Endothelial cell of umbilical vein (primary cell): ENCODE measurements at regions not wholly inside any gene's neighbourhood (a gene's known extent, or its start where the extent isn't known, plus 50 kb on each side); places are given as distances from the start of the nearest gene placed in this dataset.

Source experiments
- BruUV-seq: library from RNA; stranded (reverse); fragments of 400-500 nt; replicated peaks from 2 replicates; lab custom pipeline; 2021; lab: Mats Ljungman, UMichigan
- CTCF ChIA-PET: fragments of 300-600, 350-600 bp; sonication (Branson Sonifier 250); formaldehyde crosslinking; loops from one replicate; lab custom pipeline; 2021; ENCODE audit warnings: antibody characterized with exemption, inconsistent platforms; lab: Charles Lee
- POLR2A ChIA-PET: fragments of 300-600, 350-600 bp; sonication (Branson Sonifier 250); formaldehyde crosslinking; loops from one replicate; lab custom pipeline; 2021; ENCODE audit warnings: antibody characterized with exemption, inconsistent platforms; lab: Charles Lee
- DNase-seq: peaks from one replicate; pipeline ENCODE4 v3.0.0-alpha.2; 2011; ENCODE audit warnings: low read depth, low spot score
- FAIRE-seq: peaks from 2 replicates; lab custom pipeline; 2011; peaks lifted over from hg19 to GRCh38; lab: Jason Lieb, UNC
- H2AFZ ChIP-seq: 2 replicates; pipeline ENCODE4 v1.6.0; 2012; ENCODE audit warnings: low read depth, low read length, control low read depth, inconsistent platforms
- H3K27ac ChIP-seq: 2 replicates; pipeline ENCODE4 v1.5.1; 2011; ENCODE audit warnings: low read depth, mild to moderate bottlenecking, control low read depth, low read length, moderate library complexity; ENCODE audit not compliant: insufficient read depth
- H3K27me3 ChIP-seq, 2 experiments: 2 replicates each; pipeline versions ENCODE4 v1.6.0 to v1.6.1; 2011; ENCODE audit warnings: low read length in 2 of 2, mixed read lengths in 1 of 2; ENCODE audit not compliant: control insufficient read depth in 2 of 2, insufficient read depth in 2 of 2
- H3K36me3 ChIP-seq, 2 experiments: 2 replicates in 1 of 2; 3 replicates in 1 of 2; pipeline ENCODE4 v1.5.1; 2011; ENCODE audit warnings: low read length in 2 of 2, mild to moderate bottlenecking in 1 of 2, moderate library complexity in 1 of 2; ENCODE audit not compliant: control insufficient read depth in 2 of 2, insufficient read depth in 2 of 2; ENCODE audit errors: extremely low read depth in 1 of 2
- H3K4me1 ChIP-seq: 3 replicates; pipeline ENCODE4 v1.5.1; 2011; ENCODE audit warnings: mild to moderate bottlenecking, low read length; ENCODE audit not compliant: control insufficient read depth, insufficient read depth; ENCODE audit errors: extremely low read depth
- H3K4me2 ChIP-seq: 2 replicates; pipeline ENCODE4 v1.6.1; 2011; ENCODE audit warnings: low read length, control low read depth, mixed read lengths; ENCODE audit not compliant: insufficient read depth
- H3K4me3 ChIP-seq, 3 experiments: fragments of 200-600 bp in 1 of 3; sonication (generic), shearing (Covaris generic) in 1 of 3; replicated peaks in 1 of 3; 2 replicates each; pipeline ENCODE4 v1.5.1; 2011 to 2016; ENCODE audit warnings: control low read depth in 3 of 3, low read length in 3 of 3, mild to moderate bottlenecking in 2 of 3, inconsistent platforms in 1 of 3, low read depth in 1 of 3, moderate library complexity in 1 of 3; ENCODE audit not compliant: insufficient read depth in 1 of 3
- H3K79me2 ChIP-seq: 2 replicates; pipeline ENCODE4 v1.6.0; 2012; ENCODE audit warnings: low read length, inconsistent platforms; ENCODE audit not compliant: control insufficient read depth, insufficient read depth
- H3K9ac ChIP-seq: replicated peaks from 2 replicates; pipeline ENCODE3; 2011; ENCODE audit warnings: low read length, control low read depth; ENCODE audit not compliant: insufficient read depth; ENCODE audit errors: extremely low read depth
- H3K9me1 ChIP-seq: replicated peaks from 3 replicates; pipeline ENCODE4 v1.6.0; 2011; ENCODE audit warnings: mild to moderate bottlenecking, low read length; ENCODE audit not compliant: control insufficient read depth, insufficient read depth; ENCODE audit errors: extremely low read depth
- H3K9me3 ChIP-seq: replicated peaks from 2 replicates; pipeline ENCODE4 v1.5.1; 2012; ENCODE audit warnings: low read length, inconsistent platforms; ENCODE audit not compliant: control insufficient read depth, insufficient read depth
- H4K20me1 ChIP-seq: replicated peaks from 2 replicates; pipeline ENCODE3; 2011; ENCODE audit warnings: mild to moderate bottlenecking, low read length; ENCODE audit not compliant: control insufficient read depth, insufficient read depth; ENCODE audit errors: extremely low read depth
- CTCF ChIP-seq, 2 donors: IDR thresholded peaks; 1 replicate in 1 of 2; 2 replicates in 1 of 2; pipeline ENCODE4 v1.5.1; 2011; ENCODE audit warnings: low read length in 2 of 2, mild to moderate bottlenecking in 2 of 2, moderate library complexity in 2 of 2, control low read depth in 1 of 2, inconsistent platforms in 1 of 2, low read depth in 1 of 2; ENCODE audit not compliant: insufficient read depth in 1 of 2; ENCODE audit errors: extremely low read depth in 1 of 2
- EZH2 ChIP-seq: IDR thresholded peaks from 2 replicates; pipeline ENCODE4 v1.6.1; 2012; ENCODE audit warnings: borderline replicate concordance, low read depth, mild to moderate bottlenecking, moderate library complexity, low read length, inconsistent platforms; ENCODE audit not compliant: severe bottlenecking
- FOS ChIP-seq: IDR thresholded peaks from 2 replicates; pipeline ENCODE4 v1.6.1; 2011; ENCODE audit warnings: mild to moderate bottlenecking, low read length, moderate library complexity, borderline replicate concordance; ENCODE audit not compliant: insufficient read depth
- GATA2 ChIP-seq: IDR thresholded peaks from 2 replicates; pipeline ENCODE4 v1.7.0; 2011; ENCODE audit warnings: low read depth, mild to moderate bottlenecking, moderate library complexity, mixed read lengths, low read length; ENCODE audit not compliant: insufficient read length, insufficient read depth
- JUN ChIP-seq: IDR thresholded peaks from 2 replicates; pipeline ENCODE4 v1.6.1; 2011; ENCODE audit warnings: borderline replicate concordance, low read depth; ENCODE audit not compliant: insufficient read length, insufficient read depth
- MYC ChIP-seq: IDR thresholded peaks from one replicate; pipeline ENCODE4 v1.6.1; 2011; ENCODE audit warnings: mild to moderate bottlenecking, low read depth, low read length
- POLR2A ChIP-seq: IDR thresholded peaks from 2 replicates; pipeline ENCODE4 v1.6.1; 2012; ENCODE audit warnings: low read depth, mild to moderate bottlenecking, control low read depth, low read length
- POLR2AphosphoS5 ChIP-seq: IDR thresholded peaks from 2 replicates; pipeline ENCODE4 v1.6.1; 2012; ENCODE audit warnings: low read depth, mild to moderate bottlenecking, control low read depth, low read length, moderate library complexity; ENCODE audit not compliant: insufficient read depth
- dilution Hi-C: fragments of 300-500 bp; cut with MboI; formaldehyde crosslinking; loops from one replicate; pipeline ENCODE4 v1.15.0; 2019; ENCODE audit warnings: low sequenced_read_pairs; ENCODE audit not compliant: extremely low pct_ligation_motif_present
- intact Hi-C: fragments of 100-400 bp; cut with micrococcal nuclease; formaldehyde crosslinking; loops from one replicate; pipeline ENCODE4 v1.10.0; 2022
- TF ChIP-seq, protein P1 (sequence below): IDR thresholded peaks from 2 replicates; pipeline ENCODE4 v1.6.1; 2011; ENCODE audit not compliant: insufficient read depth, insufficient read length

DNA sequence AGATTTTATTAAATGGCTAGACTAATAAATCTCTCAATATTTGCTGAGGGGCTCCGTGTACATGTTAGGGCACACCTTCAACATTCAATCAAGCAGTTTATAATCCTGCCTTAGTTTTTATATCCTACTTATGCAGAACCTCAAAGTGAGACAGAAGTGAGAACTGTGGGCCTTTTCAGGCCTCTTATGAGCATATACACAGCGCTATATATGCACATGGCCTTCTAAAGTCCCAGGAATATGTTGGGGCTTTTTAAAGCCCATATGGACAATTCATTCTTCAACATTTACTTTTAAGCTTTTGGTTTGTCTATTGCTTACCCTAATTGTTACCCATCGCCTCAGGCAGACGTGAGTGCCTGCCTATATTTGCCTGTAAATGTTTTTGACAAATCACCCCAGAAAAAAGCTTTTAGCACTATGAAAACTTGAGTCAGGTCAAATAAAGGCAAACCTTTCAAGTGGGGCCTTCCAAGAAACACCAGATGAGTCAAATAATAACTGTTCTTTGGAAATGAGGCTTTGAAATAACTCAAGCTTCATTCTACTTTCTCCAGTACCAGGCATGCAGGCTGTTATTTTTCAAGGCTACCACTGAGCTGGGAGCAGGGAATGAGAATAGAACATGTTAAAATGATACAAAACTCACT is 58.2 kb downstream of the ESM1 start:
- POLR2A ChIA-PET, result no interaction called here
- no peak for DNase-seq
- Histone ChIP-seq H3K4me2 (no peak overlapping the region), H3K9me1 (no peaks in the 10 kb centered on the region), H3K36me3 (no peaks in the 10 kb centered on the region), H3K9me3 (no peaks in the 10 kb centered on the region), H3K79me2 (no peaks in the 10 kb centered on the region), H4K20me1 (no peaks in the 10 kb centered on the region), H3K9ac (no peak overlapping the region), H3K27me3 (peaks cover 11 to 14% of the 10 kb centered on the region in 2 experiments), H3K4me1 (no peaks in the 10 kb centered on the region), H3K4me3 (no peak overlapping the region), H2AFZ (no peak overlapping the region), H3K27ac (no peak overlapping the region)
- FAIRE-seq, result no peak
- intact Hi-C loops (no loop called here), dilution Hi-C loops (no loop called here)
- no peak for TF ChIP-seq POLR2A
- TF ChIP-seq FOS, result no peak
- no peak for TF ChIP-seq MYC
- TF ChIP-seq GATA2, result no peak
- no peak for TF ChIP-seq POLR2AphosphoS5
- TF ChIP-seq, protein P1, sequence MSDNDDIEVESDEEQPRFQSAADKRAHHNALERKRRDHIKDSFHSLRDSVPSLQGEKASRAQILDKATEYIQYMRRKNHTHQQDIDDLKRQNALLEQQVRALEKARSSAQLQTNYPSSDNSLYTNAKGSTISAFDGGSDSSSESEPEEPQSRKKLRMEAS, result no peak
- TF ChIP-seq JUN, result no peak
- no peak for TF ChIP-seq EZH2
- no peak for TF ChIP-seq CTCF (IDR thresholded peaks at IDR 0.05; ENCODE audit: extremely low read depth in 1 of 2, insufficient read depth in 1 of 2, low read depth in 1 of 2, low read length in 2 of 2)
- no TSS peak for BruUV-seq
- CTCF ChIA-PET, result interaction anchor here (1.2 to 3.3 kb wide), 2 partner anchors 17 to 33 kb away, joined by 3 to 17 read pairs; no protein-coding TSS in a partner anchor
